CD8-positive, alpha-beta memory T cell (primary cell): ENCODE measurements at regions not wholly inside any gene's neighbourhood (a gene's known extent, or its start where the extent isn't known, plus 50 kb on each side); places are given as distances from the start of the nearest gene placed in this dataset.

ENCODE experiments used
- CTCF ChIA-PET: fragments of 350-600 bp; sonication (Branson Sonifier 250); formaldehyde crosslinking; loops from one replicate; lab custom pipeline; 2021; ENCODE audit warnings: antibody characterized with exemption; lab: Charles Lee
- POLR2A ChIA-PET: fragments of 350-600 bp; sonication (Branson Sonifier 250); formaldehyde crosslinking; loops from one replicate; lab custom pipeline; 2021; ENCODE audit warnings: antibody characterized with exemption; lab: Charles Lee
- DNase-seq, 5 donors: peaks; one replicate each; pipeline versions ENCODE4 v3.0.0 to v3.0.0-alpha.2; 2020 to 2022; ENCODE audit warnings: mixed read lengths in 1 of 5
- H3K27ac ChIP-seq: one replicate; pipeline ENCODE4 v1.7.0; 2013; ENCODE audit warnings: low read depth, mild to moderate bottlenecking, low read length, moderate library complexity
- H3K27me3 ChIP-seq: 2 replicates; pipeline ENCODE4 v1.7.0; 2013; ENCODE audit warnings: low read length, mild to moderate bottlenecking; ENCODE audit not compliant: insufficient read depth, poor library complexity, severe bottlenecking
- H3K36me3 ChIP-seq: 2 replicates; pipeline ENCODE4 v1.7.0; 2013; ENCODE audit warnings: mild to moderate bottlenecking, low read length, moderate library complexity; ENCODE audit not compliant: insufficient read depth
- H3K4me1 ChIP-seq: 2 replicates; pipeline ENCODE4 v1.7.0; 2013; ENCODE audit warnings: mild to moderate bottlenecking, low read length, moderate library complexity; ENCODE audit not compliant: insufficient read depth
- H3K4me3 ChIP-seq: 2 replicates; pipeline ENCODE4 v1.7.0; 2013; ENCODE audit warnings: mild to moderate bottlenecking, low read length
- H3K9me3 ChIP-seq: 2 replicates; pipeline ENCODE4 v1.7.0; 2013; ENCODE audit warnings: mild to moderate bottlenecking, low read length
- H3K27ac Mint-ChIP-seq, 8 donors: one replicate each; pipeline ENCODE4 v1.8.0; 2020 to 2021; ENCODE audit warnings: mixed read lengths in 8 of 8, mild to moderate bottlenecking in 6 of 8, inconsistent platforms in 3 of 8, moderate library complexity in 3 of 8
- H3K27me3 Mint-ChIP-seq, 2 donors: one replicate each; pipeline ENCODE4 v1.8.0; 2020 to 2021; ENCODE audit warnings: mixed read lengths in 2 of 2, mild to moderate bottlenecking in 1 of 2, moderate library complexity in 1 of 2
- H3K36me3 Mint-ChIP-seq, 3 donors: one replicate each; pipeline ENCODE4 v1.8.0; 2020 to 2021; ENCODE audit warnings: mixed read lengths in 3 of 3, inconsistent platforms in 1 of 3, mild to moderate bottlenecking in 1 of 3
- H3K4me1 Mint-ChIP-seq, 3 donors: one replicate each; pipeline ENCODE4 v1.8.0; 2020 to 2021; ENCODE audit warnings: mixed read lengths in 3 of 3, inconsistent platforms in 1 of 3, mild to moderate bottlenecking in 1 of 3
- H3K4me3 Mint-ChIP-seq, 7 donors: one replicate each; pipeline ENCODE4 v1.8.0; 2020 to 2021; ENCODE audit warnings: mixed read lengths in 7 of 7, mild to moderate bottlenecking in 6 of 7, moderate library complexity in 4 of 7, inconsistent platforms in 2 of 7
- H3K9me3 Mint-ChIP-seq, 5 donors: one replicate each; pipeline ENCODE4 v1.8.0; 2020 to 2022; ENCODE audit warnings: mixed read lengths in 5 of 5, mild to moderate bottlenecking in 3 of 5, moderate library complexity in 2 of 5, inconsistent platforms in 1 of 5

DNA sequence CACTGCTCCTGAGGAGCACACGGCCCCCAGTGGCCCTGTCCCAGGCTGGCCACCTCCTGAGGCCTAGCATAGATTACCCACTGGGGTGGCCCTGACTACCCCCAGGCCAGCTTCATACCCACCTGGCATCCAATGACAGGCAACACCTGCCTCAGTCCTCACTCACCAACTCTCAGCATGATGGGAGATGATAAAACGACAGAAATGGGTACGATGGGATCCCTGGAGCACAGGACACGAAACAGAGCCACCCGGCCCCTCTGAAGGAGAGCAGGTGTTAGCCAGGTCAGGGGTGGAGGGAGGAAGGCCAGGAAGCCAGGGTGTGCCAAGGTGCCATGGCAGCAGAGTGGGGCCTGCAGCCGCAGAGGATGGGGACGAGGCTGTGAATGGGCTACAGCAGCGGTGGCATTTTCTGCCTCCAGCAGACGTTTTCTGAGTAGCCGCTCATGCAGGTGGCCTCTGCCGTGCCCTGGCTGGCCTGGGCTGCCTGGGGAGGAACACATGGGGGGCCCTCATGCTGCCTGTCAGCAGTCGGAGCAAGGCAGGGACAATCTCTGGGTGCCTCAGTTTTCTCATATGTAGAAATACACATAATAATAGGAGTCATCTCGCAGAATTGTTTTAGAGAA is 50.2 kb upstream of the FGF3 start:
- no peaks in the 10 kb centered on the region for H3K27me3 ChIP-seq
- H3K4me3 ChIP-seq: no peak overlapping the region
- no peak for DNase-seq
- H3K4me1 ChIP-seq: no peaks in the 10 kb centered on the region
- no peak overlapping the region for H3K27ac Mint-ChIP-seq
- ChIA-PET POLR2A (no interaction called here), CTCF (no interaction called here)
- peaks cover 6 to 27% of the 10 kb centered on the region in 2 donors for H3K27me3 Mint-ChIP-seq
- H3K36me3 ChIP-seq: no peaks in the 10 kb centered on the region
- no peak overlapping the region for H3K27ac ChIP-seq
- no peak overlapping the region for H3K4me3 Mint-ChIP-seq
- no peaks in the 10 kb centered on the region for H3K9me3 Mint-ChIP-seq
- H3K9me3 ChIP-seq: no peaks in the 10 kb centered on the region
- H3K4me1 Mint-ChIP-seq: no peaks in the 10 kb centered on the region
- no peaks in the 10 kb centered on the region for H3K36me3 Mint-ChIP-seq

- Mint-ChIP-seq H3K36me3 (no peaks in the 10 kb centered on the region), H3K4me1 (no peaks in the 10 kb centered on the region), H3K27ac (no peak overlapping the region), H3K9me3 (no peaks in the 10 kb centered on the region), H3K27me3 (peaks cover 6 to 20% of the 10 kb centered on the region in 2 donors), H3K4me3 (no peak overlapping the region)
- DNase-seq: no peak
- H3K9me3 ChIP-seq: no peaks in the 10 kb centered on the region
- ChIA-PET CTCF (no interaction called here), POLR2A (no interaction called here)
- no peaks in the 10 kb centered on the region for H3K4me1 ChIP-seq
- H3K4me3 ChIP-seq: no peak overlapping the region
- no peak overlapping the region for H3K27ac ChIP-seq
- no peaks in the 10 kb centered on the region for H3K36me3 ChIP-seq
- no peaks in the 10 kb centered on the region for H3K27me3 ChIP-seq
Observed at GRCh38 chr11:69870766-69871165, 51.5 kb upstream of the FGF3 start.

GRCh38 chr11:69873166-69874077 is 54.2 kb upstream of the FGF3 start:
- no peaks in the 10 kb centered on the region for H3K4me1 ChIP-seq
- POLR2A ChIA-PET: no interaction called here
- no peaks in the 10 kb centered on the region for H3K4me1 Mint-ChIP-seq
- CTCF ChIA-PET: interaction anchor here (1.2 kb wide), 1 partner anchor 8 kb away, joined by 3 read pairs; no protein-coding TSS in a partner anchor
- H3K9me3 Mint-ChIP-seq: no peaks in the 10 kb centered on the region
- H3K4me3 ChIP-seq: no peak overlapping the region
- peaks cover 5% of the 10 kb centered on the region in 2 donors for H3K27me3 Mint-ChIP-seq
- no peak overlapping the region for H3K27ac Mint-ChIP-seq
- H3K36me3 ChIP-seq: no peaks in the 10 kb centered on the region
- no peak for DNase-seq
- no peaks in the 10 kb centered on the region for H3K36me3 Mint-ChIP-seq
- H3K9me3 ChIP-seq: no peaks in the 10 kb centered on the region
- H3K4me3 Mint-ChIP-seq: no peak overlapping the region
- H3K27ac ChIP-seq: no peak overlapping the region
- H3K27me3 ChIP-seq: no peaks in the 10 kb centered on the region

DNA sequence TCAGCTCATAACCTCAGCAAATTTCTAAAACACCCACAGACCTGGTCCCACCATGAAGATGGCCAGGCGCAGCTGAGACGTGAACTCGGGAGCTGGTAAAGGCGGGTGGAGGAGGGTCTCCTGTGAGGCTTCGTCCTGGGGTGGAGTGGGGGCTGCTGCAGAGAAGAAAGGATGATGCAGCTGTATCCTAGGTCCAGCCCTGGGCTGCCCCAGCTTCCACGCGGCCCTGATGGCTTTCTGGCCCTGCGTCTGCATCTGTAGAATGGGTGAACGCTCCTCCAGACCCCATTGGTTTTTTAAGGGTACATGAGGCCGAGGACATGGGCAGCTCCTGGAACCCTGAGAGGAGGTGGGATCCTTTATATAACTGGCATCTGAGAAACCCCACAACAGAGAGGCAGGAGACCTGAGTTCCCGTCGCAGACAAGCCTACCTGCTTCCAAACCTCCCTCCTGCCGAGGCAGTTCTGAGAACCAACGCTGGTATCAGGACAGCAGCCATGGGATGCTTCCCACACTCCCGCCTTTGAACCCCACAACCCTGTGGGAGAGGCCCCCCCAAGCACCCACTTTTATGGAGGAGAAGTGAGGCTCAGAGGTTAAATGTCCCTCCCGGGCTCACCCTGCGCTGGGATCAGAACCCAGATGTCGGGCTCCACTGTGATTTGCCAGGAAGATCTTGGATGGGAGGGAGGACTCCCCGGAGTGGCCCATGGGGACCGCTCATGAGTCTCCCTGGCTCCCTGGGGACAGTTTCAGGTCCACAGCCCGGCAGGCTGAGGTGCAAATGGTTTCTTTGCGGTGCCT is 55.2 kb upstream of the FGF3 start:
- Mint-ChIP-seq H3K9me3 (no peaks in the 10 kb centered on the region), H3K36me3 (no peaks in the 10 kb centered on the region), H3K27me3 (peaks cover 4 to 8% of the 10 kb centered on the region in 2 donors), H3K27ac (peak overlapping the region in 1 of 8 donors; percentile 24), H3K4me1 (no peaks in the 10 kb centered on the region), H3K4me3 (no peak overlapping the region)
- Histone ChIP-seq H3K27me3 (no peaks in the 10 kb centered on the region), H3K4me3 (no peak overlapping the region), H3K27ac (no peak overlapping the region), H3K36me3 (no peaks in the 10 kb centered on the region), H3K4me1 (no peaks in the 10 kb centered on the region), H3K9me3 (no peaks in the 10 kb centered on the region)
- POLR2A ChIA-PET: no interaction called here
- DNase-seq: no peak
- CTCF ChIA-PET: no interaction called here

- peak overlapping the region in 1 of 8 donors; percentile 24 for H3K27ac Mint-ChIP-seq
- no peaks in the 10 kb centered on the region for H3K36me3 Mint-ChIP-seq
- Histone ChIP-seq H3K4me1 (no peaks in the 10 kb centered on the region), H3K36me3 (no peaks in the 10 kb centered on the region), H3K4me3 (no peak overlapping the region), H3K27me3 (no peaks in the 10 kb centered on the region), H3K9me3 (no peaks in the 10 kb centered on the region), H3K27ac (no peak overlapping the region)
- peaks cover 4 to 8% of the 10 kb centered on the region in 2 donors for H3K27me3 Mint-ChIP-seq
- H3K9me3 Mint-ChIP-seq: no peaks in the 10 kb centered on the region
- ChIA-PET POLR2A (no interaction called here), CTCF (no interaction called here)
- H3K4me1 Mint-ChIP-seq: no peaks in the 10 kb centered on the region
- no peak overlapping the region for H3K4me3 Mint-ChIP-seq
- DNase-seq: no peak
Observed at GRCh38 chr11:69874984-69875624, 55.9 kb upstream of the FGF3 start.

GRCh38 chr11:69876013-69876412 is 56.8 kb upstream of the FGF3 start:
- no peaks in the 10 kb centered on the region for H3K36me3 ChIP-seq
- no peak overlapping the region for H3K27ac ChIP-seq
- ChIA-PET CTCF (no interaction called here), POLR2A (no interaction called here)
- no peaks in the 10 kb centered on the region for H3K27me3 ChIP-seq
- H3K36me3 Mint-ChIP-seq: no peaks in the 10 kb centered on the region
- no peaks in the 10 kb centered on the region for H3K4me1 ChIP-seq
- no peak overlapping the region for H3K4me3 Mint-ChIP-seq
- no peak overlapping the region for H3K4me3 ChIP-seq
- H3K9me3 Mint-ChIP-seq: no peaks in the 10 kb centered on the region
- no peaks in the 10 kb centered on the region for H3K4me1 Mint-ChIP-seq
- no peak for DNase-seq
- H3K27ac Mint-ChIP-seq: no peak overlapping the region
- H3K9me3 ChIP-seq: no peaks in the 10 kb centered on the region
- H3K27me3 Mint-ChIP-seq: peaks cover 4 to 8% of the 10 kb centered on the region in 2 donors

DNA sequence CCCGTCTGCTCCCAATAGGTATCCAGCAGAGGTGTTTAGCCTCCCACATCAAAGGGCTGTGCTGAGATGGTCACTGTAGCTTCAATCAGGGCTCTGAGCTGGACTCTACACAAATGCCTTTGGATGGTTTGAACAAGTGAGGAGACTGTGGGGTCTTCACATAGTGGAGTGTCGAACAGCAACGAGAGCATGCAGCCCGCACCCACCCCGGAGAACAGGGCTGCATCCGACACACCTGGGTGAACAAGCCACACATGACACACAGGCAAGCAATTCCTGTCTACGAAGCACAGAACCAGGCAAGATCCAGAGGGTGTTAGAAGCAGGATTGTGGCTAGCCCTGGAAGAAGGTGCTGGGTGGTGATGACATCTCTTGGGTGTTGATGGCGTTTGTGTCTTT is 58.0 kb upstream of the FGF3 start:
- H3K4me1 Mint-ChIP-seq: no peaks in the 10 kb centered on the region
- ChIA-PET POLR2A (no interaction called here), CTCF (no interaction called here)

More for the DNA sequence above, 58.0 kb upstream of the FGF3 start:
- H3K27me3 Mint-ChIP-seq: peaks cover 8% of the 10 kb centered on the region in 2 donors
- Histone ChIP-seq H3K4me1 (no peaks in the 10 kb centered on the region), H3K27ac (no peak overlapping the region), H3K36me3 (no peaks in the 10 kb centered on the region), H3K27me3 (no peaks in the 10 kb centered on the region), H3K9me3 (no peaks in the 10 kb centered on the region), H3K4me3 (no peak overlapping the region)
- no peaks in the 10 kb centered on the region for H3K9me3 Mint-ChIP-seq
- no peak for DNase-seq
- H3K36me3 Mint-ChIP-seq: no peaks in the 10 kb centered on the region
- H3K27ac Mint-ChIP-seq: no peak overlapping the region
- H3K4me3 Mint-ChIP-seq: no peak overlapping the region
